Endothelial cell of umbilical vein (primary cell): ENCODE measurements at regions not wholly inside any gene's neighbourhood (a gene's known extent, or its start where the extent isn't known, plus 50 kb on each side); places are given as distances from the start of the nearest gene placed in this dataset.
"Not testable (repeated sequence)": the region's sequence is repeated elsewhere in the genome, so short reads cannot be mapped to it uniquely, and the experiment has no call there.

Experiments used
- BruUV-seq: library from RNA; stranded (reverse); fragments of 400-500 nt; replicated peaks from 2 replicates; lab custom pipeline; 2021; lab: Mats Ljungman, UMichigan
- CTCF ChIA-PET: fragments of 300-600, 350-600 bp; sonication (Branson Sonifier 250); formaldehyde crosslinking; loops from one replicate; lab custom pipeline; 2021; ENCODE audit warnings: antibody characterized with exemption, inconsistent platforms; lab: Charles Lee
- POLR2A ChIA-PET: fragments of 300-600, 350-600 bp; sonication (Branson Sonifier 250); formaldehyde crosslinking; loops from one replicate; lab custom pipeline; 2021; ENCODE audit warnings: antibody characterized with exemption, inconsistent platforms; lab: Charles Lee
- DNase-seq: peaks from one replicate; pipeline ENCODE4 v3.0.0-alpha.2; 2011; ENCODE audit warnings: low read depth, low spot score
- FAIRE-seq: peaks from 2 replicates; lab custom pipeline; 2011; peaks lifted over from hg19 to GRCh38; lab: Jason Lieb, UNC
- H2AFZ ChIP-seq: 2 replicates; pipeline ENCODE4 v1.6.0; 2012; ENCODE audit warnings: low read depth, low read length, control low read depth, inconsistent platforms
- H3K27ac ChIP-seq: 2 replicates; pipeline ENCODE4 v1.5.1; 2011; ENCODE audit warnings: low read depth, mild to moderate bottlenecking, control low read depth, low read length, moderate library complexity; ENCODE audit not compliant: insufficient read depth
- H3K27me3 ChIP-seq, 2 experiments: 2 replicates each; pipeline versions ENCODE4 v1.6.0 to v1.6.1; 2011; ENCODE audit warnings: low read length in 2 of 2, mixed read lengths in 1 of 2; ENCODE audit not compliant: control insufficient read depth in 2 of 2, insufficient read depth in 2 of 2
- H3K36me3 ChIP-seq, 2 experiments: 2 replicates in 1 of 2; 3 replicates in 1 of 2; pipeline ENCODE4 v1.5.1; 2011; ENCODE audit warnings: low read length in 2 of 2, mild to moderate bottlenecking in 1 of 2, moderate library complexity in 1 of 2; ENCODE audit not compliant: control insufficient read depth in 2 of 2, insufficient read depth in 2 of 2; ENCODE audit errors: extremely low read depth in 1 of 2
- H3K4me1 ChIP-seq: 3 replicates; pipeline ENCODE4 v1.5.1; 2011; ENCODE audit warnings: mild to moderate bottlenecking, low read length; ENCODE audit not compliant: control insufficient read depth, insufficient read depth; ENCODE audit errors: extremely low read depth
- H3K4me2 ChIP-seq: 2 replicates; pipeline ENCODE4 v1.6.1; 2011; ENCODE audit warnings: low read length, control low read depth, mixed read lengths; ENCODE audit not compliant: insufficient read depth
- H3K4me3 ChIP-seq, 3 experiments: fragments of 200-600 bp in 1 of 3; sonication (generic), shearing (Covaris generic) in 1 of 3; replicated peaks in 1 of 3; 2 replicates each; pipeline ENCODE4 v1.5.1; 2011 to 2016; ENCODE audit warnings: control low read depth in 3 of 3, low read length in 3 of 3, mild to moderate bottlenecking in 2 of 3, inconsistent platforms in 1 of 3, low read depth in 1 of 3, moderate library complexity in 1 of 3; ENCODE audit not compliant: insufficient read depth in 1 of 3
- H3K79me2 ChIP-seq: 2 replicates; pipeline ENCODE4 v1.6.0; 2012; ENCODE audit warnings: low read length, inconsistent platforms; ENCODE audit not compliant: control insufficient read depth, insufficient read depth
- H3K9ac ChIP-seq: replicated peaks from 2 replicates; pipeline ENCODE3; 2011; ENCODE audit warnings: low read length, control low read depth; ENCODE audit not compliant: insufficient read depth; ENCODE audit errors: extremely low read depth
- H3K9me1 ChIP-seq: replicated peaks from 3 replicates; pipeline ENCODE4 v1.6.0; 2011; ENCODE audit warnings: mild to moderate bottlenecking, low read length; ENCODE audit not compliant: control insufficient read depth, insufficient read depth; ENCODE audit errors: extremely low read depth
- H3K9me3 ChIP-seq: replicated peaks from 2 replicates; pipeline ENCODE4 v1.5.1; 2012; ENCODE audit warnings: low read length, inconsistent platforms; ENCODE audit not compliant: control insufficient read depth, insufficient read depth
- H4K20me1 ChIP-seq: replicated peaks from 2 replicates; pipeline ENCODE3; 2011; ENCODE audit warnings: mild to moderate bottlenecking, low read length; ENCODE audit not compliant: control insufficient read depth, insufficient read depth; ENCODE audit errors: extremely low read depth
- CTCF ChIP-seq, 2 donors: IDR thresholded peaks; 1 replicate in 1 of 2; 2 replicates in 1 of 2; pipeline ENCODE4 v1.5.1; 2011; ENCODE audit warnings: low read length in 2 of 2, mild to moderate bottlenecking in 2 of 2, moderate library complexity in 2 of 2, control low read depth in 1 of 2, inconsistent platforms in 1 of 2, low read depth in 1 of 2; ENCODE audit not compliant: insufficient read depth in 1 of 2; ENCODE audit errors: extremely low read depth in 1 of 2
- EZH2 ChIP-seq: IDR thresholded peaks from 2 replicates; pipeline ENCODE4 v1.6.1; 2012; ENCODE audit warnings: borderline replicate concordance, low read depth, mild to moderate bottlenecking, moderate library complexity, low read length, inconsistent platforms; ENCODE audit not compliant: severe bottlenecking
- FOS ChIP-seq: IDR thresholded peaks from 2 replicates; pipeline ENCODE4 v1.6.1; 2011; ENCODE audit warnings: mild to moderate bottlenecking, low read length, moderate library complexity, borderline replicate concordance; ENCODE audit not compliant: insufficient read depth
- GATA2 ChIP-seq: IDR thresholded peaks from 2 replicates; pipeline ENCODE4 v1.7.0; 2011; ENCODE audit warnings: low read depth, mild to moderate bottlenecking, moderate library complexity, mixed read lengths, low read length; ENCODE audit not compliant: insufficient read length, insufficient read depth
- MYC ChIP-seq: IDR thresholded peaks from one replicate; pipeline ENCODE4 v1.6.1; 2011; ENCODE audit warnings: mild to moderate bottlenecking, low read depth, low read length
- POLR2A ChIP-seq: IDR thresholded peaks from 2 replicates; pipeline ENCODE4 v1.6.1; 2012; ENCODE audit warnings: low read depth, mild to moderate bottlenecking, control low read depth, low read length
- dilution Hi-C: fragments of 300-500 bp; cut with MboI; formaldehyde crosslinking; loops from one replicate; pipeline ENCODE4 v1.15.0; 2019; ENCODE audit warnings: low sequenced_read_pairs; ENCODE audit not compliant: extremely low pct_ligation_motif_present
- intact Hi-C: fragments of 100-400 bp; cut with micrococcal nuclease; formaldehyde crosslinking; loops from one replicate; pipeline ENCODE4 v1.10.0; 2022

- Histone ChIP-seq H3K4me3 (no peak overlapping the region), H3K36me3 (no peaks in the 10 kb centered on the region), H3K79me2 (no peaks in the 10 kb centered on the region), H3K4me2 (no peak overlapping the region), H3K9me3 (no peaks in the 10 kb centered on the region), H3K27ac (no peak overlapping the region), H3K9me1 (no peaks in the 10 kb centered on the region), H4K20me1 (no peaks in the 10 kb centered on the region), H3K27me3 (no peaks in the 10 kb centered on the region), H2AFZ (no peak overlapping the region), H3K4me1 (no peaks in the 10 kb centered on the region), H3K9ac (no peak overlapping the region)
- no peak for TF ChIP-seq GATA2
- TF ChIP-seq MYC = no peak
- TF ChIP-seq FOS = no peak
- no peak for TF ChIP-seq POLR2A
- TF ChIP-seq EZH2 = no peak
- no peak for TF ChIP-seq CTCF (IDR thresholded peaks at IDR 0.05; ENCODE audit: extremely low read depth in 1 of 2, insufficient read depth in 1 of 2, low read depth in 1 of 2, low read length in 2 of 2)
- no TSS peak for BruUV-seq
- DNase-seq = no peak
- intact Hi-C loops = no loop called here
- dilution Hi-C loops = no loop called here
- FAIRE-seq = no peak
- ChIA-PET POLR2A (no interaction called here), CTCF (interaction anchor here (1.3 to 1.4 kb wide), 3 partner anchors 11 to 32 kb away, joined by 3 to 8 read pairs (median 3); no protein-coding TSS in a partner anchor)
Measured at GRCh38 chr3:39577541-39577940, 110.1 kb downstream of the MOBP start.

GRCh38 chr3:39586215-39586614 lies 118.7 kb downstream of the MOBP start:
- H2AFZ ChIP-seq, H3K27ac ChIP-seq, dilution Hi-C loops, H3K9me1 ChIP-seq, CTCF ChIA-PET, POLR2A ChIA-PET, H3K9ac ChIP-seq, FAIRE-seq, DNase-seq, H3K36me3 ChIP-seq, H3K9me3 ChIP-seq, BruUV-seq, H3K4me3 ChIP-seq, H3K4me2 ChIP-seq, H3K4me1 ChIP-seq, intact Hi-C loops, H4K20me1 ChIP-seq, H3K79me2 ChIP-seq, H3K27me3 ChIP-seq: not testable (repeated sequence)
